Ishikawa (cell line): ENCODE measurements at regions not wholly inside any gene's neighbourhood (a gene's known extent, or its start where the extent isn't known, plus 50 kb on each side); places are given as distances from the start of the nearest gene placed in this dataset.

Experiments
- CREB1 ChIP-seq: IDR thresholded peaks from 2 replicates; pipeline ENCODE4 v1.6.1; 2012; ENCODE audit warnings: low read depth
- EP300 ChIP-seq: IDR thresholded peaks from 2 replicates; pipeline ENCODE4 v1.6.1; 2012; ENCODE audit warnings: borderline replicate concordance
- FOXM1 ChIP-seq: IDR thresholded peaks from 2 replicates; pipeline ENCODE4 v1.6.1; 2012; ENCODE audit warnings: low read depth, borderline replicate concordance
- MAX ChIP-seq: IDR thresholded peaks from 2 replicates; pipeline ENCODE4 v1.6.1; 2012
- REST ChIP-seq: IDR thresholded peaks from 2 replicates; pipeline ENCODE4 v1.6.1; 2012; ENCODE audit warnings: low read depth, mild to moderate bottlenecking
- TCF12 ChIP-seq: IDR thresholded peaks from 2 replicates; pipeline ENCODE4 v1.6.1; 2012; ENCODE audit warnings: low read depth
- ZBTB7A ChIP-seq: IDR thresholded peaks from 2 replicates; pipeline ENCODE4 v1.6.1; 2012; ENCODE audit warnings: low read depth

DNA sequence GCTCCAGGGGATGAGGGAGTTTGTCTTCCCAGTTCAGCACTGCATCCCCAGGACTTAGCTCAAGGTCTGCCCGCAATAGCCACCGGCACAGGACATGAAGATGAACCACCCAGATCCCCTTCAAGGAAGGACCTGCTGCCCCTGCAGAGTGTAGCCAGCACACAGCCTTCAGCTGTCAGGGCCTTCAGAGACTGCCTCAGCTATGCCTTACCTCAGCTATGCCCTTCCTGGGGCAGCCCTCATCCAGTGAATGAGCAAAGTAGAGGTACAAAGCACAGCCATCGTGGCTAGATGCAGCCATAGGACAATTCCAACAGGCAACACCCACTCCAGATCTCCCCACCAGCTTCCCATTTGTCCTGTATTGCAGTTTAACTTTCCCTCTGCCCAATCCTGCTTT is 291.2 kb upstream of the STT3B start:
- TF ChIP-seq REST (no peak), FOXM1 (no peak), ZBTB7A (no peak), TCF12 (no peak), MAX (no peak), EP300 (no peak), CREB1 (no peak)
